Superior temporal gyrus (tissue), 1 donor: ENCODE measurements at regions not wholly inside any gene's neighbourhood (a gene's known extent, or its start where the extent isn't known, plus 50 kb on each side); places are given as distances from the start of the nearest gene placed in this dataset.
"Not testable (repeated sequence)": the region's sequence is repeated elsewhere in the genome, so short reads cannot be mapped to it uniquely, and the experiment has no call there.

Experiments used
- DNase-seq: peaks from one replicate; pipeline ENCODE4 v3.0.0-alpha.2; 2016; ENCODE audit errors: extremely low spot score

GRCh38 chr12:114826244-114826643 is 142.3 kb upstream of the TBX3 start:
- DNase-seq: no peak

GRCh38 chr12:114823724-114824123 is 139.7 kb upstream of the TBX3 start:
- DNase-seq: no peak

DNA sequence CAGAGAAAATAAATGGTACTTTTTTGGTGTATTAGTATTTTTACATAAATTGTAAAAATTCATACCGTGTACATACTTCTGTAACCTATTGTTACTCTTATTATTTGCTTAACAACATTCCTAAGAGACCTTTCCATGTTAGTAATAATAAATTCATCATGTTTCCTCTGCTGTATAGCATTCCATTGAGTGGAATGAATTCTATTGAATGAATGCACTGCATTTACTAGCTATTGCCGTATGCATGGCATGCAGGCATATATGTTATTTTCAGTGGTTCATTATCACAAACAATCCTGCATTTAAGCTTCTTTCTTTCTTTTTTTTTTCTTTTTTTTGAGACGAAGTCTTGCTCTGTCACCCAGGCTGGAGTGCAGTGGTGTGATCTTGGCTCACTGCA is 137.6 kb upstream of the TBX3 start:
- DNase-seq: no peak

DNA sequence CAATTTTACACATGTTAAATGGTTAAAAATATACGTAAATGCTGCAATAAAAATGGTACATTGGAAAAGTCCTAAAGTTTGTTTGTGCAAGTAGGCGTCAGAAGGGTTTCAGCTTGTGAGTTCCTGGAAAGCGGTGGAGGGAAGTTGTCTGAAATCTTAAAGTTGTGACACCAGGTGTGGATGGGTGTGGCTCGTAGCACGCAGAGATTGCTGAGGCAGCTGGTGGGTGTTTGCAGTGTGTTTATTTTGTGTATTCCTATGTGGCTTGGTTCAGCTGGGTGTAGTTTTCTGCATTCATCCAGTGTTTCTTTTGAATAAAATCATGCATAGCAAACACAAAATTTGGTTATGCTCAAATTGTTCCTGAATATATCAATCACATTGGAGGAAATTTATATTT is 136.8 kb upstream of the TBX3 start:
- no peak for DNase-seq

- no peak for DNase-seq
These were observed 133.8 kb upstream of the TBX3 start for GRCh38 chr12:114817571-114818425.

DNA sequence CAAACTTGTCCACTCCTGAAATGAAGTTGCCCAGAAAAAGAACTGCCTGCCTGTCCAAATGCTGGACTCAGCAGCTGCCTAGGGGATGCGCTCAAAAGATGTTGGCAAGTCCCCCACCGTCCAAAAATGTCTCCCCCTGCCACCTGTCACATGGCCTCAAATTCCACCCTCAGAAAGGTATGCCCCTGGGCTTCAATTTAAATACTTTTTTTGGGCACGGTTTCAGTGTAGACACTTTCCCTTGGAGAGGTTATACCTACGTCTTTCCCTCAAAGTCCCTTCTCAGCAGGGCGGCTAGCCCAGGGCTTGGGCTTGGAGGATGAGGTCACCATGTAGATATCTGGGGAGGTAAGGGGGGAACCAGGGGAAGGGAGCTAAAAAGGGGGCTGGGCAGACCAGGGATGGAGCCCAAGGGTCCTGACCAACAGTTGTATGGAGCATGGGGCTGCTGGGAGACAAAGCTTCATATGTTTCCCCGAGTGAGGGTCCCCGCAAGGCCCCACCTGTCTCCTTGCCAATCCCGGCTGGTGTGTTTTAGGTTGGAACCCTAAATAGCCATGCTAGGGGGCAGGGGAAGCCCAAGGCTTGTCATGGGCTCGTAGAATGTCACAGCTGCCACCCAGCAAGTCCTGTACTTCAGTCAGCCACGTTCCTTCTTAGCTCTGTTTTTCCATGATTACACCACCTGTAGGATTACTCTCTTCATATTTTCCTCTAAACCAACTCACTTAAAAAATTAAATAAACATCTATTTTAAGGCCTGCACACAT is 131.2 kb upstream of the TBX3 start:
- no peak for DNase-seq

- DNase-seq: peak; percentile 13
These were observed 129.1 kb upstream of the TBX3 start for GRCh38 chr12:114812858-114813761.

DNA sequence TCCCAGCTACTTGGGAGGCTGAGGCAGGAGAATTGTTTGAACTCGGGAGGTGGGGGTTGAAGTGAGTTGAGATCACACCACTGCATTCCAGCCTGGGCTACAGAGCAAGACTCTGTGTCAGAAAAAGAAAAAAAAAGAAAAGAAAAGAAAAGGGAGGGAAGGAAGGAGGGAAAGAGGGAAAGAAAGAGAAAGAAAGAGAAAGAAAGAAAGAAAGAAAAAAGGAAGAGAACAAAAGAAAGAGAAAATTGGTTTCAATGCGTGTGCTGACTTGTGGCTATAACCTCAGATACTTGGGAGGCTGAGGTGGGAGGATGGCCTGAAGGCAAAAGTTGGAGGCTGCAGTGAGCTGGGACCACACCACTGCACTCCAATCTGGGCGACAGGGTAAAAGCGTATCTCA is 128.4 kb upstream of the TBX3 start:
- no peak for DNase-seq

DNA sequence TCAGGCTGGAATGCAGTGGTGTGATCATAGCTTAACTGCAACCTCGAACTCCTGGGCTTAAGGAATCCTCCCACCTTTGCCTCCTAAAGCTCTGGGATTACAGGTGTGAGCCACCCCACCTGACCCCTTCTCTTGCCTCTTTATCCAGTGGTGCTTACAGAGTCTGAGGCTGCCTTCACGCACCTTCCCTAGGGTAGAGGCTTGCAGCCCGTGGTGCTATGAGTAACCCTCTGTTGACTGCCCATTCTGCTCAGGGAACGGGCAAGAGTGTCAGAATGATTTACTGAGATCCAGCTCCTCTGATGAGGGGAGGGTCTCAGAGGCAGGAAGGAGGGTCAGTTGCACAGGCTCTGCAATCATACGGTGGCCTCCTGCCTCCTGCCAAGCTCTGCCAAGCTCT is 125.1 kb upstream of the TBX3 start:
- DNase-seq: no peak

DNA sequence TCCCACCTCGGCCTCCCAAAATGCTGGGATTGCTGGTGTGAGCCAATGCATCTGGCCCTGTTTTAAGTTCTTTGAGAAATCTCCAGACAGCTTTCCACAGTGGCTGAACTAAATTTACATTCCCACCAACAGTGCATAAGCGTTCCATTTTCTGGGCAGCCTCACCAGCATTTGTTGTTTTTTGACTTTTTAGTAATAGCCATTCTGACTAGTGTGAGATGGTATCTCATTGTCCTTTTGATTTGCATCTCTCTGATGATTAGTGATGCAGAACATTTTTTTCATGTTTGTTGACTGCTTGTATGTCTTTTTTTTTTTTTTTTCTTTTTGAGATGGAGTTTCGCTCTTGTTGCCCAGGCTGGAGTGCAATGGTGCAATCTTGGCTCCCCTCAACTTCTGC is 117.4 kb upstream of the TBX3 start:
- not testable (repeated sequence) for DNase-seq

DNA sequence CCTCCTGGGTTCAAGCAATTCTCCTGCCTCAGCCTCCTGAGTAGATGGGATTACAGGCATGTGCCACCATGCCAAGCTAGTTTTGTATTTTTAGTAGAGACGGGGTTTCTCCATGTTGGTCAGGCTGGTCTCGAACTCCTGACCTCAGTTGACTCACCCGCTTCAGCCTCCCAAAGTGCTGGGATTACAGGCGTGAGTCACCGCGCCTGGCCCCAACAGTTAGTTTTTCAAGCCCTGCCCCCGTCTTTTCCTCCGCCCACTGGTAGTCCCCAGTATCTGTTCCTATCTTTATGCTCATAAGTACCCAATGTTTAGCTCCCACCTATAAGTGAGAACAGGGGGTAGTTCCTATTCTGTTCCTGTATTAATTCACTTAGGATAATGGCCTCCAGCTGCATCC is 116.6 kb upstream of the TBX3 start:
- DNase-seq: not testable (repeated sequence)

GRCh38 chr12:114799574-114800487 is 115.9 kb upstream of the TBX3 start:
- DNase-seq: no peak

- DNase-seq: no peak
These were observed 110.1 kb upstream of the TBX3 start for GRCh38 chr12:114794049-114794558.

GRCh38 chr12:114790276-114790675 is 106.3 kb upstream of the TBX3 start:
- DNase-seq: no peak

GRCh38 chr12:114789821-114790220 is 105.8 kb upstream of the TBX3 start:
- no peak for DNase-seq

GRCh38 chr12:114789276-114789675 is 105.3 kb upstream of the TBX3 start:
- DNase-seq: no peak

GRCh38 chr12:114784526-114784925 is 100.6 kb upstream of the TBX3 start:
- DNase-seq: no peak

DNA sequence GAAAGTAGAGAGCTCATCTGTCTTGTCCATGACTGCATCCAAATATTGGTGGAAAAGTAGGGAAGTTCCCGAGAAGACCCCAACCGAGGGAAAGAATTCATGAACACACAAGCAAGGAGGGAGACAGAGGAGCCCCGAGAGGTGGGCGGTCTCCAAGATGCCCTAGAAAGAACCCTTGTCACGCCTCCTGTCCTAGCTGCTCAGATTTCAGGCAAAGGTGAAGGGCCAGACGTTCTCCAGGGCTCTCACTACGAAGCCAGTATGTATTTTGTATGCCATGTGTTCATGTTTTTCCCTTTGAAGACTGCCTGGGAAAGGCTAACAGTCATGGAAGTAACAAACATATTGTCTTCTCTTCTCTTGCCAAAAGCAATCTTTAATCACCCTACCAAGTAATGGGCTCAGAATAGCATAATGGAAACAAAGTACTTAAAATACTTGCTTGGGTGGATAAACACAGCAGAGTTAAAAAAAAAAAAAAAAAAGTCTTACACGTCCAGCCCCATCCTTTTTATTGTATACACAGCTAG is 99.2 kb upstream of the TBX3 start:
- no peak for DNase-seq

DNA sequence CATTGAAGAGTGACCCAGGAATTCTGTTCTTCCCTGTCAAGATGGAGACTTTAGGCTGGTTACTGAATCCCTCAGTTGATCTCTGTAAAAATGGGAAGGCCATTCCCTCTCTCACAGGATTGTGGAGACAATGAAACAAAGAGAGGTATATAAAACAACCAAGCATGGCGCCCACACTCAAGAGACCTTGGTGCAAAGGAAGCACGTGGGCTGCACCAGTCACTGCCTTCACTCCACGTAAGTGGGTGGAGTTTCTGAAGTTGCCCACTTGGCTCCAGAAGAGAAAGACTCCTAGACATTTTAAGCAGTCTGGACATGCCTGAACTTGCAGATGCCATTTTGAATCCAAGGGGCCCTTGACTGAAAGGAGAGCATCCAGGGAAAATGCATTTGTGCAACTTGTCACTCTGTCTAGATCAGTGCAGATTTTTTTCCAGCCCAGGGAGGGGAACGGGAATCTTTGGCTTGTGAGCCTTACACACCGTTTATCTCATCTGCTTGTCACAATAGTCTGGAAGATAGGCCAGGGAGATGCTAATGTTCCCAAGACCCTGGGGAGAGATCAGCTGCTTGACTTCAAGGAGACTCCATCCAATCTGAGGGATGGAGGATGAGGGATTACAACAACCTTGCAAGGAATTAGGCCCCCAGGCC is 96.9 kb upstream of the TBX3 start:
- DNase-seq: no peak

GRCh38 chr12:114779647-114780046 is 95.7 kb upstream of the TBX3 start:
- DNase-seq: no peak
